A673 (cell line): ENCODE measurements at regions not wholly inside any gene's neighbourhood (a gene's known extent, or its start where the extent isn't known, plus 50 kb on each side); places are given as distances from the start of the nearest gene placed in this dataset.

Experiments used
- BruUV-seq: library from RNA; stranded (reverse); fragments of 400-500 nt; replicated peaks from 2 replicates; lab custom pipeline; 2021; lab: Mats Ljungman, UMichigan
- CTCF ChIA-PET: fragments of 300-600 bp; sonication (Branson Sonifier 250); formaldehyde crosslinking; loops from one replicate; lab custom pipeline; 2022; ENCODE audit warnings: antibody characterized with exemption; lab: Charles Lee
- POLR2A ChIA-PET: fragments of 300-600 bp; sonication (Branson Sonifier 250); formaldehyde crosslinking; loops from one replicate; lab custom pipeline; 2022; ENCODE audit warnings: antibody characterized with exemption; ENCODE audit not compliant: low non-redundant PET; lab: Charles Lee
- DNase-seq: peaks from one replicate; pipeline ENCODE4 v3.0.0-alpha.2; 2015; ENCODE audit warnings: low spot score
- H3K27ac ChIP-seq: fragments of 200-600 bp; sonication (generic); 2 replicates; pipeline ENCODE4 v1.5.1; 2016; ENCODE audit warnings: mixed run types, low read depth, mild to moderate bottlenecking, mixed read lengths, antibody characterized with exemption, low read length; ENCODE audit not compliant: poor library complexity, severe bottlenecking
- H3K27me3 ChIP-seq: fragments of 200-600 bp; sonication (generic); replicated peaks from 2 replicates; pipeline ENCODE4 v1.6.1; 2017; ENCODE audit warnings: mixed run types, low read depth, mild to moderate bottlenecking, mixed read lengths, antibody characterized with exemption, low read length; ENCODE audit not compliant: insufficient read depth, poor library complexity
- H3K36me3 ChIP-seq: fragments of 200-600 bp; sonication (generic); 2 replicates; pipeline ENCODE4 v1.6.1; 2016; ENCODE audit warnings: mixed run types, mild to moderate bottlenecking, mixed read lengths, antibody characterized with exemption, low read length; ENCODE audit not compliant: insufficient read depth, poor library complexity, severe bottlenecking
- H3K4me1 ChIP-seq: fragments of 200-600 bp; sonication (generic); 2 replicates; pipeline ENCODE4 v1.6.1; 2017; ENCODE audit warnings: mixed run types, mild to moderate bottlenecking, mixed read lengths, antibody characterized with exemption, low read length; ENCODE audit not compliant: insufficient read depth, poor library complexity, severe bottlenecking
- H3K4me3 ChIP-seq: fragments of 200-600 bp; sonication (generic); 2 replicates; pipeline ENCODE4 v1.5.1; 2016; ENCODE audit warnings: low read depth, mixed run types, mild to moderate bottlenecking, mixed read lengths, low read length; ENCODE audit not compliant: poor library complexity, severe bottlenecking
- H3K9me3 ChIP-seq: fragments of 200-600 bp; sonication (generic); 2 replicates; pipeline ENCODE4 v1.6.1; 2016; ENCODE audit warnings: mixed run types, low read depth, mild to moderate bottlenecking, mixed read lengths, antibody characterized with exemption, low read length; ENCODE audit not compliant: poor library complexity, severe bottlenecking
- CTCF ChIP-seq: fragments of 300-800, 200-600 bp; sonication (generic); conservative IDR thresholded peaks from 2 replicates; pipeline ENCODE4 v1.5.1; 2017; ENCODE audit warnings: low read depth, mild to moderate bottlenecking, antibody characterized with exemption, low read length, moderate library complexity, mixed read lengths
- EZH2 ChIP-seq: fragments of 200-600 bp; sonication (generic); IDR thresholded peaks from 2 replicates; pipeline ENCODE4 v1.6.1; 2017; ENCODE audit warnings: borderline replicate concordance, low read depth, mild to moderate bottlenecking, mixed read lengths, antibody characterized with exemption, low read length; ENCODE audit not compliant: poor library complexity, severe bottlenecking
- intact Hi-C: fragments of 100-400 bp; cut with micrococcal nuclease; formaldehyde crosslinking; loops from one replicate; pipeline ENCODE4 v1.10.0; 2022; ENCODE audit not compliant: unreplicated experiment

GRCh38 chr9:108803428-108804065, 52.2 kb downstream of the ACTL7B start:
- no TSS peak for BruUV-seq

GRCh38 chr9:108802967-108803366, 52.8 kb downstream of the ACTL7B start:
- no peak overlapping the region for H3K27ac ChIP-seq
- intact Hi-C loops = no loop called here
- H3K27me3 ChIP-seq = no peaks in the 10 kb centered on the region
- ChIA-PET CTCF (no interaction called here), POLR2A (no interaction called here)
- H3K4me1 ChIP-seq = no peaks in the 10 kb centered on the region
- DNase-seq = no peak
- TF ChIP-seq EZH2 = no peak
- TF ChIP-seq CTCF = no peak
- BruUV-seq = no TSS peak
- no peaks in the 10 kb centered on the region for H3K9me3 ChIP-seq
- H3K4me3 ChIP-seq = no peak overlapping the region
- H3K36me3 ChIP-seq = no peaks in the 10 kb centered on the region

More at GRCh38 chr9:108803428-108804065, 52.2 kb downstream of the ACTL7B start:
- ChIA-PET CTCF (no interaction called here), POLR2A (no interaction called here)
- H3K4me3 ChIP-seq = no peak overlapping the region
- H3K27me3 ChIP-seq = no peaks in the 10 kb centered on the region
- TF ChIP-seq CTCF = no peak
- TF ChIP-seq EZH2 = no peak
- intact Hi-C loops = no loop called here
- no peaks in the 10 kb centered on the region for H3K36me3 ChIP-seq
- H3K9me3 ChIP-seq = no peaks in the 10 kb centered on the region
- H3K27ac ChIP-seq = no peak overlapping the region
- DNase-seq = no peak
- H3K4me1 ChIP-seq = no peaks in the 10 kb centered on the region

- BruUV-seq = no TSS peak
- intact Hi-C loops = no loop called here
- DNase-seq = no peak
- no peaks in the 10 kb centered on the region for H3K36me3 ChIP-seq
- TF ChIP-seq EZH2 = no peak
- TF ChIP-seq CTCF = no peak
- H3K9me3 ChIP-seq = no peaks in the 10 kb centered on the region
- no peak overlapping the region for H3K4me3 ChIP-seq
- no peaks in the 10 kb centered on the region for H3K27me3 ChIP-seq
- H3K27ac ChIP-seq = no peak overlapping the region
- no peaks in the 10 kb centered on the region for H3K4me1 ChIP-seq
- ChIA-PET CTCF (no interaction called here), POLR2A (no interaction called here)
These were observed 53.8 kb downstream of the ACTL7B start for GRCh38 chr9:108801949-108802348.
